A549 (cell line): ENCODE measurements at regions not wholly inside any gene's neighbourhood (a gene's known extent, or its start where the extent isn't known, plus 50 kb on each side); places are given as distances from the start of the nearest gene placed in this dataset.
A peak's percentile ranks its signal among the peaks of the same experiment; 100 is the strongest.

Experiments used
- EP300 ChIP-seq, 2 experiments: fragments of >200 bp; sonication (Bioruptor Twin); formaldehyde crosslinking; IDR thresholded peaks; 2 replicates in 1 of 2; 3 replicates in 1 of 2; pipeline ENCODE4 v1.6.1; 2016 to 2017
- JUN ChIP-seq, 2 experiments: fragments of >200 bp; sonication (Bioruptor Twin); formaldehyde crosslinking; IDR thresholded peaks; 2 replicates in 1 of 2; 3 replicates in 1 of 2; pipeline ENCODE4 v1.6.1; 2016 to 2017
- MAZ ChIP-seq: fragments of 150-350 bp; IDR thresholded peaks from 2 replicates; pipeline ENCODE4 v1.6.1; 2014; ENCODE audit warnings: antibody characterized with exemption, low read depth, low read length, borderline replicate concordance
- POLR2A ChIP-seq: IDR thresholded peaks from 2 replicates; pipeline ENCODE4 v1.6.1; 2012; ENCODE audit warnings: mild to moderate bottlenecking, low read length
- RAD21 ChIP-seq, 2 experiments: fragments of >200 bp in 1 of 2; sonication (Bioruptor Twin) in 1 of 2; formaldehyde crosslinking in 1 of 2; IDR thresholded peaks in 1 of 2; conservative IDR thresholded peaks in 1 of 2; 2 replicates in 1 of 2; 3 replicates in 1 of 2; pipeline ENCODE4 v1.6.1; 2012 to 2018; ENCODE audit warnings: inconsistent platforms in 1 of 2
- ZFP36 ChIP-seq: fragments of 450-650 bp; IDR thresholded peaks from 2 replicates; pipeline ENCODE4 v1.6.1; 2014; ENCODE audit warnings: borderline replicate concordance; ENCODE audit not compliant: partially characterized antibody
- TF ChIP-seq, protein P1 (sequence below): fragments of >200 bp; sonication (Bioruptor Twin); formaldehyde crosslinking; IDR thresholded peaks from 3 replicates; pipeline ENCODE4 v1.5.1; 2016
- TF ChIP-seq, protein P2 (sequence below): fragments of 250-450 bp; sonication (Bioruptor Pico); IDR thresholded peaks from 2 replicates; pipeline ENCODE4 v1.5.0; 2020; ENCODE audit warnings: low read depth, mild to moderate bottlenecking, moderate library complexity
- TF ChIP-seq, protein P3 (sequence below): fragments of 450-650 bp; IDR thresholded peaks from 2 replicates; pipeline ENCODE4 v1.6.1; 2014; ENCODE audit warnings: antibody characterized with exemption

DNA sequence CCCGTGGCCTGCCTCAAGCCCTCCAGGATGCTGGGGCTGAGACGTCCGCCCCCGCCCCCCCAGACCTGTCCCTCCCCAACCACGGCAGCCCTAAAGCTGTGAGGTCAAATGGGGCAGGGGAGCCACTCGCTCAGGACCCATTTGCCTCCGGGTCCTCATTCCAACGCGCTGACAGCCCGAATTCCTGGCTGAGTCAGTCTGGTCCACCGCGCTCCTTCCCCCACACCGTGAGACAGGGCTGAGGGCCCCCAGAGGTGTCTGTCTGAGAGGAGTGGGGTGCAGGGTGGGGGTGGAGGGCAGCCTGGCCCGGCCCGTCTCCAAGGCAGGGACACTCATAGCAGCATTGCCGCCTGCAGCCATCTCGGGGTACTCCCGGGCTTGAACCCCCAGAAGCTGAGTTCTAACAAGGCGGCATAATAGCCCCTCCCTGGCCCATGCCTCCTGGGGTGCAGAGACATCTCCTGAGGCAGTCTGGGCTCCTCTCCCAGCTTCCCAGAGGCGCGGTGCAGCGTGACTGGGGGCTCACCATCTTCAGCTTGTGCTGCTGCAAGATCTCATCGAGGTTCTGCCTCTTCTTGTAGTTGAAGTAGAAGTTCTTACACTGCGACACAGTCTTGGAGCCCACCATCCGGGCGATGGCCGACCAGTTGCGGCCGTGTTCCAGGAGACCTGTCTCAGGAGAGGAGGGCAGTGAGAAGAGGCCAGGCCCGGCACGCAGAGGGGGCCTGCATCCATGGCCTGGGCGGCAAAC, 90.5 kb downstream of the RFLNA start:
- peak in 1 of 2 experiments; percentile 19; a peak in 1 of 5 replicates for TF ChIP-seq RAD21 (conservative IDR thresholded peaks at IDR 0.05 in 1 of 2, IDR thresholded peaks at IDR 0.05 in 1 of 2)
- TF ChIP-seq, protein P1, sequence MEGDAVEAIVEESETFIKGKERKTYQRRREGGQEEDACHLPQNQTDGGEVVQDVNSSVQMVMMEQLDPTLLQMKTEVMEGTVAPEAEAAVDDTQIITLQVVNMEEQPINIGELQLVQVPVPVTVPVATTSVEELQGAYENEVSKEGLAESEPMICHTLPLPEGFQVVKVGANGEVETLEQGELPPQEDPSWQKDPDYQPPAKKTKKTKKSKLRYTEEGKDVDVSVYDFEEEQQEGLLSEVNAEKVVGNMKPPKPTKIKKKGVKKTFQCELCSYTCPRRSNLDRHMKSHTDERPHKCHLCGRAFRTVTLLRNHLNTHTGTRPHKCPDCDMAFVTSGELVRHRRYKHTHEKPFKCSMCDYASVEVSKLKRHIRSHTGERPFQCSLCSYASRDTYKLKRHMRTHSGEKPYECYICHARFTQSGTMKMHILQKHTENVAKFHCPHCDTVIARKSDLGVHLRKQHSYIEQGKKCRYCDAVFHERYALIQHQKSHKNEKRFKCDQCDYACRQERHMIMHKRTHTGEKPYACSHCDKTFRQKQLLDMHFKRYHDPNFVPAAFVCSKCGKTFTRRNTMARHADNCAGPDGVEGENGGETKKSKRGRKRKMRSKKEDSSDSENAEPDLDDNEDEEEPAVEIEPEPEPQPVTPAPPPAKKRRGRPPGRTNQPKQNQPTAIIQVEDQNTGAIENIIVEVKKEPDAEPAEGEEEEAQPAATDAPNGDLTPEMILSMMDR, result no peak
- TF ChIP-seq POLR2A, result no peak
- TF ChIP-seq, protein P2, sequence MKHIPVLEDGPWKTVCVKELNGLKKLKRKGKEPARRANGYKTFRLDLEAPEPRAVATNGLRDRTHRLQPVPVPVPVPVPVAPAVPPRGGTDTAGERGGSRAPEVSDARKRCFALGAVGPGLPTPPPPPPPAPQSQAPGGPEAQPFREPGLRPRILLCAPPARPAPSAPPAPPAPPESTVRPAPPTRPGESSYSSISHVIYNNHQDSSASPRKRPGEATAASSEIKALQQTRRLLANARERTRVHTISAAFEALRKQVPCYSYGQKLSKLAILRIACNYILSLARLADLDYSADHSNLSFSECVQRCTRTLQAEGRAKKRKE (CRISPR knock-in tag), result no peak
- no peak for TF ChIP-seq ZFP36
- TF ChIP-seq JUN (IDR thresholded peaks at IDR 0.05), result peak; percentile 41 to 75; a peak in 3 of 5 replicates
- no peak for TF ChIP-seq MAZ
- TF ChIP-seq, protein P3, sequence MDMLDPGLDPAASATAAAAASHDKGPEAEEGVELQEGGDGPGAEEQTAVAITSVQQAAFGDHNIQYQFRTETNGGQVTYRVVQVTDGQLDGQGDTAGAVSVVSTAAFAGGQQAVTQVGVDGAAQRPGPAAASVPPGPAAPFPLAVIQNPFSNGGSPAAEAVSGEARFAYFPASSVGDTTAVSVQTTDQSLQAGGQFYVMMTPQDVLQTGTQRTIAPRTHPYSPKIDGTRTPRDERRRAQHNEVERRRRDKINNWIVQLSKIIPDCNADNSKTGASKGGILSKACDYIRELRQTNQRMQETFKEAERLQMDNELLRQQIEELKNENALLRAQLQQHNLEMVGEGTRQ, result no peak
- peak; percentile 82 to 91; a peak in 4 of 5 replicates for TF ChIP-seq EP300 (IDR thresholded peaks at IDR 0.05)
